Neutrophil (primary cell): ENCODE measurements at regions not wholly inside any gene's neighbourhood (a gene's known extent, or its start where the extent isn't known, plus 50 kb on each side); places are given as distances from the start of the nearest gene placed in this dataset.

Source experiments
- H3K27ac ChIP-seq: fragments of 200-600 bp; sonication (generic); 2 replicates; pipeline ENCODE4 v1.5.1; 2016; ENCODE audit warnings: mild to moderate bottlenecking, moderate library complexity
- H3K27me3 ChIP-seq: fragments of 200-600 bp; sonication (generic); 2 replicates; pipeline ENCODE4 v1.6.0; 2016; ENCODE audit warnings: mild to moderate bottlenecking
- H3K36me3 ChIP-seq: fragments of 200-600 bp; sonication (generic); 2 replicates; pipeline ENCODE4 v1.5.1; 2017
- H3K4me1 ChIP-seq, 2 experiments: fragments of 200-600 bp in 1 of 2; sonication (generic) in 1 of 2; 1 replicate in 1 of 2; 2 replicates in 1 of 2; pipeline versions ENCODE4 v1.5.1 to v1.6.1; 2013 to 2016; ENCODE audit warnings: low read depth in 1 of 2, low read length in 1 of 2, mild to moderate bottlenecking in 1 of 2, moderate library complexity in 1 of 2; ENCODE audit not compliant: control insufficient read depth in 1 of 2, insufficient read depth in 1 of 2
- H3K4me3 ChIP-seq, 2 experiments: fragments of 200-600 bp in 1 of 2; sonication (generic) in 1 of 2; 1 replicate in 1 of 2; 2 replicates in 1 of 2; pipeline ENCODE4 v1.5.1; 2013 to 2016; ENCODE audit warnings: low read depth in 1 of 2, low read length in 1 of 2, mild to moderate bottlenecking in 1 of 2, moderate library complexity in 1 of 2
- H3K9me3 ChIP-seq: fragments of 200-600 bp; sonication (generic); 2 replicates; pipeline ENCODE4 v1.5.1; 2016
- TF ChIP-seq, protein P1 (sequence below): fragments of 200-600 bp; sonication (generic); IDR thresholded peaks from 2 replicates; pipeline ENCODE4 v1.5.1; 2016; ENCODE audit warnings: antibody characterized with exemption

DNA sequence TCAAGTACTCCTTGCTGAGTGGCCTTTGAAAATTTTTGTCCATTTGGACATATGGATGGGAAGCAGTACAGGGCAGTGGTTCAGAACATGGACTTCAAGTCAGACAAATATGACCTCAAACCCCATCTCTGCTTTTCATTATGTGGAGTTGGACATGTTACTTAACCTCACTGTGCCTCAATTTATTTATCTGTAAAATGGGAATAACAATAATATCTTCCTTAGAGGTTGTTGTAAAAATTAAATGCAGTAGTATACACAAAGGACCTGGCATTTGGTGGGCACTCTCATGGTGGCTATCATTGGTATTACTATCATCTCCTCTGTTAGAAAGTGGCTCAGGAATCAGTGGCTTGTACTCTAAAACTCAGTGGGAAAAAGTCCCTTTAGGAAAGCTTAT lies 204.0 kb upstream of the MYLIP start:
- no peaks in the 10 kb centered on the region for H3K9me3 ChIP-seq
- no peak overlapping the region for H3K27ac ChIP-seq
- peaks cover 23 to 26% of the 10 kb centered on the region in 2 experiments for H3K4me1 ChIP-seq
- H3K4me3 ChIP-seq = no peak overlapping the region
- TF ChIP-seq, protein P1, sequence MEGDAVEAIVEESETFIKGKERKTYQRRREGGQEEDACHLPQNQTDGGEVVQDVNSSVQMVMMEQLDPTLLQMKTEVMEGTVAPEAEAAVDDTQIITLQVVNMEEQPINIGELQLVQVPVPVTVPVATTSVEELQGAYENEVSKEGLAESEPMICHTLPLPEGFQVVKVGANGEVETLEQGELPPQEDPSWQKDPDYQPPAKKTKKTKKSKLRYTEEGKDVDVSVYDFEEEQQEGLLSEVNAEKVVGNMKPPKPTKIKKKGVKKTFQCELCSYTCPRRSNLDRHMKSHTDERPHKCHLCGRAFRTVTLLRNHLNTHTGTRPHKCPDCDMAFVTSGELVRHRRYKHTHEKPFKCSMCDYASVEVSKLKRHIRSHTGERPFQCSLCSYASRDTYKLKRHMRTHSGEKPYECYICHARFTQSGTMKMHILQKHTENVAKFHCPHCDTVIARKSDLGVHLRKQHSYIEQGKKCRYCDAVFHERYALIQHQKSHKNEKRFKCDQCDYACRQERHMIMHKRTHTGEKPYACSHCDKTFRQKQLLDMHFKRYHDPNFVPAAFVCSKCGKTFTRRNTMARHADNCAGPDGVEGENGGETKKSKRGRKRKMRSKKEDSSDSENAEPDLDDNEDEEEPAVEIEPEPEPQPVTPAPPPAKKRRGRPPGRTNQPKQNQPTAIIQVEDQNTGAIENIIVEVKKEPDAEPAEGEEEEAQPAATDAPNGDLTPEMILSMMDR = no peak
- no peaks in the 10 kb centered on the region for H3K27me3 ChIP-seq
- no peaks in the 10 kb centered on the region for H3K36me3 ChIP-seq

DNA sequence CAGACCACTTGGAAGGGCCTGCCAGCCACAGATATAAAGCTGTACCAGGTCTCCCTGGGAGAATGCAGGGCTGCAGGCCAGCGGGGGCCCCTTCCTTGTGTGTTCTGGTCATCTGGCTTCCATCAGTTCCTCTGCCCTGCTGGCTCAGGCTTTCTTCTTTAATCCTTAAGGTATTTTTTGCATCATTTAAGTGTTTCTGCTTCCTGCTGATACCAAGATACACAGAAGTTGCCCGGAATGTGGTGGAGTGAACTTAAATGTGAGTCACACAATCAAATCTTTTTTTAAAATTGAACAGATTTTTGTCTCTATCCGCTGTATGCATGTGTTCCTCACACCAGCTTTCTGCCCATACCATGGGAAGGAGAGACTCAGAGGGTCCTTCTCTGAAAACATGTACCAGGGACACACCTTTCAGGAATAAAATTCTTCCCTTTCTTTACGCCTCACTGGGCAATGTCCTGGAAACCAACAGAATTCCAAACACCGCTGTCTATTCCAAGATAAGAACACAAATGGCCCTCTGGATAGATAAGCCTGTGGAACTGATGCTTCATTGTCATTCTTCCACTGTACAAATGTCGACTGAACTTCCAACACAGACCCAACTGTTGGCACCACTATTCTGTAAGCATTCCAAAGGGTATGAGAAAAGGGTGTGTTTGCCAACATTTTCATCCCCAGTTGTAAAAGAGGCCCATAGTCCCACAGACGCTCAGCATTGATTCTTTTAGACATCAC lies 206.2 kb upstream of the MYLIP start:
- Histone ChIP-seq H3K36me3 (no peaks in the 10 kb centered on the region), H3K27ac (no peak overlapping the region), H3K27me3 (no peaks in the 10 kb centered on the region), H3K9me3 (no peaks in the 10 kb centered on the region), H3K4me1 (peaks cover 6 to 7% of the 10 kb centered on the region in 2 experiments), H3K4me3 (no peak overlapping the region)
- TF ChIP-seq, protein P1 = no peak

DNA sequence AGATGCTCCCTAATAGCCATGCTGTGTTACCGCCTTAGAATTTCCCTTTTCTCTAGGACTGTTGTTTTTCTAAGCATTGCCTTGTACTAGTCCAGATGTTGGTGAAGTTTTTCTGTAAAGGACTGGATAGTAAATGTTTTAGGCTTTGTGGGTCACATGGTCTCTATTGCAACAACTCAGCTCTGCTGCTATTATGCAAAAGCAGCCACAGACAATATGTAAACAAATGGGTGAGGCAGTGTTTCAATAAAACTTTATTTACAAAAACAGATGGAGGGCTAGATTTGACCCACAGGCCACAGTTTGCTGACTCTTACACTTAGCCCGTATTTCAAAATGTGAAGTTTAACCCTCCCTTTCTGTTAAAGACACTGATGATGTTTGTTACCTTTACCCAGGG lies 207.6 kb upstream of the MYLIP start:
- no peak overlapping the region for H3K27ac ChIP-seq
- H3K9me3 ChIP-seq = no peaks in the 10 kb centered on the region
- TF ChIP-seq, protein P1 = no peak
- H3K27me3 ChIP-seq = no peaks in the 10 kb centered on the region
- H3K36me3 ChIP-seq = no peaks in the 10 kb centered on the region
- H3K4me1 ChIP-seq = no peaks in the 10 kb centered on the region
- no peak overlapping the region for H3K4me3 ChIP-seq

DNA sequence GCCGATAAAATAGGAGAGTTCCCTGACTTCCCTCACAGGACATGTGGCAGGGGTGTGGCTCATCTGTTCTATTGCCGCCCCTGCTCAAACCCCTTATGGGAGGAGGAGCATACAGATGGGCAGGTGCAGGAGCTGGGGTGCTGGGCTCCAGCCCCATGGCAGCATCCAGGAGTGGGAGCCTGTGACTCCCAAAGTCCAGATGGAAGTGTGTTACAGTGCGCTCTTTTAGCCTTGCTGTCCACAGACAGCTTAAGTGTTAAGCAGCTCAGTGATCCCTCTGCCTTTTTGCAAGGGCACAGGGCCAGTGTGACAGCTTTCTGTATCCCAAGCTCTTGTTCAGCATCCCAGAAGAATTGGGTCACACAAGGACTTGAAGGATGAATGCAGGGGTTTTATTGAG lies 212.3 kb upstream of the MYLIP start:
- H3K27me3 ChIP-seq = no peaks in the 10 kb centered on the region
- H3K4me1 ChIP-seq = no peaks in the 10 kb centered on the region
- H3K9me3 ChIP-seq = no peaks in the 10 kb centered on the region
- H3K4me3 ChIP-seq = no peak overlapping the region
- TF ChIP-seq, protein P1 = no peak
- H3K36me3 ChIP-seq = no peaks in the 10 kb centered on the region
- no peak overlapping the region for H3K27ac ChIP-seq

DNA sequence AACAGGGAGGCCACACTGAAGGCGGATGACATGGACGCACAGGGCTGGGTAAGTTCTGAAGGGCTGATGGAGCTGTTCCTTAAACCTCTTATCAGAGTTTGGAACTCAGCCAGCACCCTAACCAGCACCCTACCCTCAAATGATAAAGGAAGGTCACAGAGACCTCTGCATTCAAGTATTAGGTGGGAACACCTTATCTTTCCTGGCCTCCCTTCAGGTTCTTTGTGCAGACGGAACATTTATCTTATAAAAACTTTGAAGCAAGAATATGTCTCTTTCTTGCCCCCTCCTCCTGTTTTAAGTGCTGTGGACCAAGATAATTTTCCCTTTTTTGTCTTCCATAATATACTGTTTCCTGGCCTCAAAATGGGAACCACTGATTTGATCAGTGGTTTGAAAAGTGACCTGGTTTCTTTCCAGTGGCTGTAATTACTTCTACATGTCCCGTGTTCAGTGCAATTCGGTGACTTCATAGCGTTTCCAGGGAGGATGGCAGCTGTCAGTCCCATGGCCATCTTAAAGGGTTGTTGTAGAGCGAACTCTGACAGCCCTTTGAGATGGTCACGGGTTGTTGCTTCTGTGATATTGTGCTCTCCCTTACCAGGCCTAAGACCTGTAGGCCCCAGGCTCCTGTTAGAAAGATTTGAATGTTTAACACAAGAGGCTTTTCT lies 213.2 kb upstream of the MYLIP start:
- H3K27ac ChIP-seq = no peak overlapping the region
- no peaks in the 10 kb centered on the region for H3K9me3 ChIP-seq
- no peak overlapping the region for H3K4me3 ChIP-seq
- H3K27me3 ChIP-seq = no peaks in the 10 kb centered on the region
- no peaks in the 10 kb centered on the region for H3K36me3 ChIP-seq
- TF ChIP-seq, protein P1 = no peak
- no peaks in the 10 kb centered on the region for H3K4me1 ChIP-seq
